HepG2 (cell line): ENCODE measurements at regions not wholly inside any gene's neighbourhood (a gene's known extent, or its start where the extent isn't known, plus 50 kb on each side); places are given as distances from the start of the nearest gene placed in this dataset.

ENCODE experiments used
- ATAC-seq: fragments of 200-7000 bp; cut with Tn5 transposase; 3 replicates; pipeline ENCODE4 v1.9.1; 2020; ENCODE audit warnings: mild to moderate bottlenecking, moderate library complexity
- BruUV-seq: library from RNA; stranded (reverse); fragments of 400-500 nt; replicated peaks from 2 replicates; lab custom pipeline; 2021; lab: Mats Ljungman, UMichigan
- CTCF ChIA-PET: fragments of 300-600 bp; formaldehyde crosslinking; extraction: SDS; loops from one replicate; lab custom pipeline; 2021; ENCODE audit warnings: low total read pairs, inconsistent platforms, low intra/inter-chr PET ratio; lab: Yijun Ruan, JAX
- POLR2A ChIA-PET: fragments of 350-600 bp; sonication (Branson Sonifier 250); formaldehyde crosslinking; loops from one replicate; lab custom pipeline; 2020; ENCODE audit warnings: antibody characterized with exemption, inconsistent platforms; lab: Yijun Ruan, JAX
- DNase-seq: peaks from one replicate; pipeline ENCODE4 v3.0.0-alpha.2; 2015; ENCODE audit warnings: low spot score
- FAIRE-seq: peaks from 3 replicates; lab custom pipeline; 2011; peaks lifted over from hg19 to GRCh38; lab: Jason Lieb, UNC
- H2AFZ ChIP-seq: one replicate; pipeline ENCODE4 v1.6.1; 2011; ENCODE audit warnings: low read length, inconsistent platforms
- H3K27ac ChIP-seq: fragments of 300-600 bp; 3 replicates; pipeline ENCODE4 v1.8.0; 2011; ENCODE audit warnings: mixed run types, mild to moderate bottlenecking, mixed read lengths, low read length, inconsistent platforms; ENCODE audit not compliant: insufficient read depth; ENCODE audit errors: extremely low read length
- H3K27me3 ChIP-seq, 2 experiments: fragments of 200-600 bp in 1 of 2; 2 replicates in 1 of 2; 3 replicates in 1 of 2; pipeline versions ENCODE4 v1.6.0 to v1.8.0; 2011; ENCODE audit warnings: low read length in 2 of 2, mild to moderate bottlenecking in 2 of 2, moderate library complexity in 2 of 2, inconsistent platforms in 1 of 2; ENCODE audit not compliant: insufficient read depth in 2 of 2, control insufficient read depth in 1 of 2
- H3K36me3 ChIP-seq, 2 experiments: fragments of 200-600 bp in 1 of 2; replicated peaks in 1 of 2; 2 replicates in 1 of 2; 3 replicates in 1 of 2; pipeline versions ENCODE4 v1.5.1 to v1.8.0; 2011; ENCODE audit warnings: low read length in 2 of 2, inconsistent platforms in 1 of 2; ENCODE audit not compliant: insufficient read depth in 2 of 2, control insufficient read depth in 1 of 2
- H3K4me1 ChIP-seq: 2 replicates; pipeline ENCODE4 v1.5.1; 2012; ENCODE audit warnings: low read length, inconsistent platforms; ENCODE audit not compliant: insufficient read depth
- H3K4me2 ChIP-seq: 2 replicates; pipeline ENCODE4 v1.6.0; 2011; ENCODE audit warnings: low read depth, low read length, inconsistent platforms
- H3K4me3 ChIP-seq, 3 experiments: fragments of 200-600 bp in 1 of 3; sonication (generic), shearing (Covaris generic) in 1 of 3; replicated peaks in 1 of 3; 2 replicates each; pipeline ENCODE4 v1.5.1; 2011 to 2016; ENCODE audit warnings: low read length in 3 of 3, inconsistent platforms in 2 of 3, low read depth in 2 of 3, mild to moderate bottlenecking in 2 of 3, control low read depth in 1 of 3, mixed read lengths in 1 of 3; ENCODE audit not compliant: insufficient read depth in 1 of 3
- H3K79me2 ChIP-seq: one replicate; pipeline ENCODE4 v1.6.1; 2011; ENCODE audit warnings: low read length, inconsistent platforms; ENCODE audit not compliant: insufficient read depth
- H3K9ac ChIP-seq: 2 replicates; pipeline ENCODE4 v1.6.0; 2011; ENCODE audit warnings: mild to moderate bottlenecking, low read depth, low read length, inconsistent platforms; ENCODE audit not compliant: insufficient read depth
- H3K9me3 ChIP-seq: 2 replicates; pipeline ENCODE4 v1.5.1; 2012; ENCODE audit warnings: mild to moderate bottlenecking, low read length
- H4K20me1 ChIP-seq: 2 replicates; pipeline ENCODE4 v1.6.0; 2011; ENCODE audit warnings: inconsistent platforms, mild to moderate bottlenecking, low read length, moderate library complexity; ENCODE audit not compliant: insufficient read depth
- FOXA1 ChIP-seq, 2 experiments: fragments of 450-650 bp in 1 of 2; sonication (generic) in 1 of 2; formaldehyde crosslinking in 1 of 2; IDR thresholded peaks; 2 replicates each; pipeline versions ENCODE4 v1.4.0 to v1.6.1; 2016 to 2020; ENCODE audit warnings: missing genetic modification reagents in 1 of 2
- FOXC1 ChIP-seq: sonication (generic); formaldehyde crosslinking; IDR thresholded peaks from 2 replicates; pipeline ENCODE4 v1.8.0; 2022; ENCODE audit warnings: mild to moderate bottlenecking, missing genetic modification reagents, borderline replicate concordance
- HDAC2 ChIP-seq: sonication (generic); formaldehyde crosslinking; IDR thresholded peaks from 2 replicates; pipeline ENCODE4 v1.4.0; 2020; ENCODE audit warnings: missing genetic modification reagents
- HHEX ChIP-seq: IDR thresholded peaks from 2 replicates; pipeline ENCODE4 v1.6.1; 2016; ENCODE audit warnings: control low read depth
- JARID2 ChIP-seq: sonication (generic); formaldehyde crosslinking; IDR thresholded peaks from 2 replicates; pipeline ENCODE4 v1.8.1; 2023; ENCODE audit warnings: missing genetic modification reagents, inconsistent platforms; ENCODE audit not compliant: insufficient replicate concordance
- MEIS2 ChIP-seq: sonication (generic); formaldehyde crosslinking; IDR thresholded peaks from 2 replicates; pipeline ENCODE4 v1.9.0; 2021; ENCODE audit warnings: mild to moderate bottlenecking, missing genetic modification reagents
- NONO ChIP-seq, 2 experiments: fragments of 450-650 bp in 1 of 2; sonication (generic) in 1 of 2; formaldehyde crosslinking in 1 of 2; IDR thresholded peaks in 1 of 2; conservative IDR thresholded peaks in 1 of 2; 2 replicates each; pipeline versions ENCODE4 v1.6.1 to v1.8.0; 2017 to 2022; ENCODE audit warnings: mild to moderate bottlenecking in 1 of 2, missing genetic modification reagents in 1 of 2, moderate library complexity in 1 of 2
- NR1H2 ChIP-seq: sonication (generic); formaldehyde crosslinking; IDR thresholded peaks from 2 replicates; pipeline ENCODE4 v1.8.1; 2022; ENCODE audit warnings: low read depth, missing genetic modification reagents, borderline replicate concordance
- RBAK ChIP-seq: sonication (generic); formaldehyde crosslinking; IDR thresholded peaks from 2 replicates; pipeline ENCODE4 v1.5.1; 2020; ENCODE audit warnings: mild to moderate bottlenecking, missing genetic modification reagents
- SATB2 ChIP-seq: sonication (generic); formaldehyde crosslinking; IDR thresholded peaks from 2 replicates; pipeline ENCODE4 v1.5.0; 2020; ENCODE audit warnings: missing genetic modification reagents
- TOPORS ChIP-seq: sonication (generic); formaldehyde crosslinking; IDR thresholded peaks from 2 replicates; pipeline ENCODE4 v1.8.0; 2023; ENCODE audit warnings: mild to moderate bottlenecking, missing genetic modification reagents
- ZBTB1 ChIP-seq: sonication (generic); formaldehyde crosslinking; IDR thresholded peaks from 2 replicates; pipeline ENCODE4 v1.4.0; 2020; ENCODE audit warnings: missing genetic modification reagents, borderline replicate concordance
- ZNF674 ChIP-seq: sonication (generic); formaldehyde crosslinking; IDR thresholded peaks from 2 replicates; pipeline ENCODE4 v1.5.0; 2020; ENCODE audit warnings: low read depth, mild to moderate bottlenecking, missing genetic modification reagents
- ZNF747 ChIP-seq: sonication (generic); formaldehyde crosslinking; IDR thresholded peaks from 2 replicates; pipeline ENCODE4 v1.8.1; 2023; ENCODE audit warnings: missing genetic modification reagents, mild to moderate bottlenecking, borderline replicate concordance
- ZNF749 ChIP-seq: sonication (generic); formaldehyde crosslinking; IDR thresholded peaks from 2 replicates; pipeline ENCODE4 v1.8.0; 2022; ENCODE audit warnings: mild to moderate bottlenecking, missing genetic modification reagents, moderate library complexity, borderline replicate concordance
- ZSCAN31 ChIP-seq: sonication (generic); formaldehyde crosslinking; IDR thresholded peaks from 2 replicates; pipeline ENCODE4 v1.5.0; 2020; ENCODE audit warnings: low read depth, mild to moderate bottlenecking, missing genetic modification reagents
- in situ Hi-C: cut with HindIII; loops from 2 replicates; pipeline ENCODE4 v1.10.0; 2017; ENCODE audit warnings: low pct_unique_long_range_greater_than_20kb; ENCODE audit not compliant: extremely low pct_ligation_motif_present
- intact Hi-C: fragments of 100-400 bp; cut with micrococcal nuclease; formaldehyde crosslinking; loops from one replicate; pipeline ENCODE4 v1.10.0; 2022; ENCODE audit not compliant: unreplicated experiment
- TF ChIP-seq, protein P1 (sequence below): sonication (generic); formaldehyde crosslinking; IDR thresholded peaks from 2 replicates; pipeline ENCODE4 v1.8.1; 2023; ENCODE audit warnings: mild to moderate bottlenecking, missing genetic modification reagents, borderline replicate concordance
- TF ChIP-seq, protein P2 (sequence below): sonication (generic); formaldehyde crosslinking; IDR thresholded peaks from 2 replicates; pipeline ENCODE4 v1.8.0; 2022; ENCODE audit warnings: missing genetic modification reagents, mild to moderate bottlenecking, moderate library complexity, borderline replicate concordance

DNA sequence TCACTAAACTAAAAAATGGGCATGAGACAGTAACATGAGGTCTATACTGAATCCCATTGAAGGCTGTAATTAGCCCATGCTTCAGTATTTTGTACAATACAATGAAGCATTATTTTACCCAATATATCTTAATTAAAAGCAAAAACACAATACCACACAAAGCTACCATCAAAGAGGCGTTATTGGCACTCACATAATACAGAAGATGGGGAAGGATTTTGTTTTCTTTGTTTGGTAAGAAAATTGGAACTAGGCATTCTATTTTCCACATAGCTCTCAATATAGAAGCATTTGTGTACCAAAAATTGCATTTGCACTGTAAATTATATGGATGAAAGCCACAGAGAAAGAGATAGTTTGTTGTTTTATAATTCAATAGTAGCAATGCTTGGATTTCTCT lies 761.0 kb downstream of the EFNA5 start (continued):
- TF ChIP-seq, protein P1, sequence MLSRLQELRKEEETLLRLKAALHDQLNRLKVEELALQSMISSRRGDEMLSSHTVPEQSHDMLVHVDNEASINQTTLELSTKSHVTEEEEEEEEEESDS, result no peak
- no peak for TF ChIP-seq RBAK
- TF ChIP-seq ZBTB1 (CRISPR knock-in tag), result no peak
- TF ChIP-seq, all 625 proteins: peak for 0

DNA sequence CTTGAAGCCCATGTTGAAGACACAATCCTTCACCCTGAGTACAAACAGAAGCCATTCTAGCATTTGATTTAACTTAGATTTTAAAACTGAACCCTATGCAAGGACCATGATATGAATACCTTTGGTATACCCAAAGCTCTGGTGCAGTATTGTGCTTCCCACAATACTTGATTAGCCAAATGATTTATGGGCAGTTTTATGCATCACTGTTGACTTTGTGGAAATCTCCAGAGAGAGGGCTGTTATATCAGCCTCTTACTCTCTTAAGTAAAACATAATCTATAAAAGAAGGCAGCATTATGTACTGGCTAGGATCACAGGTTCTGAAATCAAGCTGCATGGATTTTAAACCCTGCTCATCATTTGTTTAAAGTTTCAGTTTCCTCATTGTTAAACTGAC lies 762.8 kb downstream of the EFNA5 start:
- CTCF ChIA-PET, result no interaction called here
- intact Hi-C loops, result no loop called here
- no peaks in the 10 kb centered on the region for H3K4me1 ChIP-seq
- TF ChIP-seq HHEX (CRISPR knock-in tag) (no peak), NONO (IDR thresholded peaks at IDR 0.05) (no peak), NONO (CRISPR knock-in tag; conservative IDR thresholded peaks at IDR 0.05) (no peak), FOXC1 (CRISPR knock-in tag) (no peak), ZNF747 (CRISPR knock-in tag) (no peak), MEIS2 (no peak), ZNF674 (no peak), SATB2 (CRISPR knock-in tag) (no peak), TOPORS (CRISPR knock-in tag) (no peak), ZSCAN31 (CRISPR knock-in tag) (no peak), JARID2 (CRISPR knock-in tag) (no peak), HDAC2 (no peak), NR1H2 (no peak), FOXA1 (IDR thresholded peaks at IDR 0.05) (no peak), FOXA1 (CRISPR knock-in tag; IDR thresholded peaks at IDR 0.05) (no peak), ZNF749 (CRISPR knock-in tag) (no peak)
- TF ChIP-seq, protein P2, sequence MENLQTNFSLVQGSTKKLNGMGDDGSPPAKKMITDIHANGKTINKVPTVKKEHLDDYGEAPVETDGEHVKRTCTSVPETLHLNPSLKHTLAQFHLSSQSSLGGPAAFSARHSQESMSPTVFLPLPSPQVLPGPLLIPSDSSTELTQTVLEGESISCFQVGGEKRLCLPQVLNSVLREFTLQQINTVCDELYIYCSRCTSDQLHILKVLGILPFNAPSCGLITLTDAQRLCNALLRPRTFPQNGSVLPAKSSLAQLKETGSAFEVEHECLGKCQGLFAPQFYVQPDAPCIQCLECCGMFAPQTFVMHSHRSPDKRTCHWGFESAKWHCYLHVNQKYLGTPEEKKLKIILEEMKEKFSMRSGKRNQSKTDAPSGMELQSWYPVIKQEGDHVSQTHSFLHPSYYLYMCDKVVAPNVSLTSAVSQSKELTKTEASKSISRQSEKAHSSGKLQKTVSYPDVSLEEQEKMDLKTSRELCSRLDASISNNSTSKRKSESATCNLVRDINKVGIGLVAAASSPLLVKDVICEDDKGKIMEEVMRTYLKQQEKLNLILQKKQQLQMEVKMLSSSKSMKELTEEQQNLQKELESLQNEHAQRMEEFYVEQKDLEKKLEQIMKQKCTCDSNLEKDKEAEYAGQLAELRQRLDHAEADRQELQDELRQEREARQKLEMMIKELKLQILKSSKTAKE, result no peak

More for the DNA sequence above, 762.8 kb downstream of the EFNA5 start:
- DNase-seq (no peak), ATAC-seq (no peak), FAIRE-seq (no peak)
- no peak overlapping the region for H3K4me3 ChIP-seq
- POLR2A ChIA-PET, result no interaction called here
- no peak overlapping the region for H3K27ac ChIP-seq
- no peak overlapping the region for H3K4me2 ChIP-seq
- H3K9me3 ChIP-seq, result no peaks in the 10 kb centered on the region
- no peaks in the 10 kb centered on the region for H3K36me3 ChIP-seq
- H4K20me1 ChIP-seq, result no peaks in the 10 kb centered on the region
- H2AFZ ChIP-seq, result no peak overlapping the region
- H3K27me3 ChIP-seq, result no peaks in the 10 kb centered on the region
- no peak overlapping the region for H3K9ac ChIP-seq
- no peaks in the 10 kb centered on the region for H3K79me2 ChIP-seq
- in situ Hi-C loops, result no loop called here
- BruUV-seq, result no TSS peak
